A549 (cell line): ENCODE measurements at regions not wholly inside any gene's neighbourhood (a gene's known extent, or its start where the extent isn't known, plus 50 kb on each side); places are given as distances from the start of the nearest gene placed in this dataset.

ENCODE experiments used
- ATAC-seq, 2 experiments: fragments of 200-7000 bp in 1 of 2; fragments of >200 bp in 1 of 2; cut with Nextera tagmentation in 1 of 2; cut with Tn5 transposase in 1 of 2; 3 replicates each; pipeline versions ENCODE4 v1.8.0 to v1.9.1; 2018 to 2020; ENCODE audit warnings: mild to moderate bottlenecking in 1 of 2, moderate library complexity in 1 of 2
- CTCF ChIA-PET: fragments of 300-600 bp; sonication (Branson Sonifier 250); formaldehyde crosslinking; extraction: SDS; loops from one replicate; lab custom pipeline; 2021; ENCODE audit warnings: antibody characterized with exemption, inconsistent platforms; lab: Yijun Ruan, JAX
- POLR2A ChIA-PET: fragments of 350-600 bp; formaldehyde crosslinking; extraction: SDS; loops from one replicate; lab custom pipeline; 2021; ENCODE audit warnings: antibody characterized with exemption, inconsistent platforms; lab: Yijun Ruan, JAX
- DNase-seq, 2 experiments: peaks; one replicate each; pipeline versions ENCODE4 v3.0.0 to v3.0.0-alpha.2; 2011 to 2016; ENCODE audit warnings: low read depth in 1 of 2, low spot score in 1 of 2
- FAIRE-seq: peaks from 2 replicates; lab custom pipeline; 2011; peaks lifted over from hg19 to GRCh38; lab: Jason Lieb, UNC
- H3K27ac ChIP-seq, 2 experiments: fragments of >200 bp; sonication (Bioruptor Twin); formaldehyde crosslinking; 3 replicates each; pipeline ENCODE4 v1.5.1; 2016 to 2017
- H3K4me1 ChIP-seq: fragments of >200 bp; sonication (Bioruptor Twin); formaldehyde crosslinking; 3 replicates; pipeline ENCODE4 v1.6.1; 2016
- H3K4me2 ChIP-seq: fragments of >200 bp; sonication (Bioruptor Twin); formaldehyde crosslinking; 3 replicates; pipeline ENCODE4 v1.6.1; 2016
- H3K4me3 ChIP-seq: fragments of >200 bp; sonication (Bioruptor Twin); formaldehyde crosslinking; 3 replicates; pipeline ENCODE4 v1.5.1; 2016
- H3K9me3 ChIP-seq: fragments of >200 bp; sonication (Bioruptor Twin); formaldehyde crosslinking; 3 replicates; pipeline ENCODE4 v1.6.1; 2016
- CBX2 ChIP-seq: fragments of 200-600 bp; sonication (generic); IDR thresholded peaks from 2 replicates; pipeline ENCODE4 v1.6.1; 2016; ENCODE audit warnings: low read depth, mild to moderate bottlenecking, borderline replicate concordance
- CEBPB ChIP-seq, 2 experiments: fragments of >200 bp in 1 of 2; sonication (Bioruptor Twin) in 1 of 2; formaldehyde crosslinking in 1 of 2; IDR thresholded peaks; 2 replicates each; pipeline ENCODE4 v1.6.1; 2012 to 2016
- CTCF ChIP-seq: fragments of >200 bp; sonication (Bioruptor Twin); formaldehyde crosslinking; IDR thresholded peaks from 3 replicates; pipeline ENCODE4 v1.5.1; 2016
- E2F6 ChIP-seq: IDR thresholded peaks from 2 replicates; pipeline ENCODE4 v1.6.1; 2012; ENCODE audit warnings: low read depth, borderline replicate concordance
- EHMT2 ChIP-seq: fragments of 200-600 bp; sonication (generic); IDR thresholded peaks from 2 replicates; pipeline ENCODE4 v1.6.1; 2016; ENCODE audit warnings: antibody characterized with exemption, low read depth, mild to moderate bottlenecking, moderate library complexity
- EP300 ChIP-seq, 2 experiments: fragments of >200 bp; sonication (Bioruptor Twin); formaldehyde crosslinking; IDR thresholded peaks; 2 replicates in 1 of 2; 3 replicates in 1 of 2; pipeline ENCODE4 v1.6.1; 2016 to 2017
- ESRRA ChIP-seq: fragments of 150-350 bp; IDR thresholded peaks from 2 replicates; pipeline ENCODE4 v1.6.1; 2014; ENCODE audit warnings: mild to moderate bottlenecking, low read length, borderline replicate concordance
- FOSB ChIP-seq: fragments of 250-450 bp; sonication (Bioruptor Pico); IDR thresholded peaks from 2 replicates; pipeline ENCODE4 v1.5.0; 2020; ENCODE audit warnings: mild to moderate bottlenecking, moderate library complexity
- FOXS1 ChIP-seq: fragments of 250-450 bp; sonication (Bioruptor Pico); IDR thresholded peaks from 2 replicates; pipeline ENCODE4 v1.5.0; 2020; ENCODE audit warnings: mild to moderate bottlenecking, moderate library complexity
- HES2 ChIP-seq: fragments of >200 bp; sonication (Bioruptor Twin); formaldehyde crosslinking; IDR thresholded peaks from 2 replicates; pipeline ENCODE4 v1.6.1; 2016
- JUN ChIP-seq, 2 experiments: fragments of >200 bp; sonication (Bioruptor Twin); formaldehyde crosslinking; IDR thresholded peaks; 2 replicates in 1 of 2; 3 replicates in 1 of 2; pipeline ENCODE4 v1.6.1; 2016 to 2017
- KDM1A ChIP-seq: fragments of 200-600 bp; sonication (generic); IDR thresholded peaks from 2 replicates; pipeline ENCODE4 v1.6.1; 2016; ENCODE audit warnings: low read depth, mild to moderate bottlenecking
- MAFK ChIP-seq: fragments of 450-650 bp; IDR thresholded peaks from 2 replicates; pipeline ENCODE4 v1.6.1; 2014; ENCODE audit not compliant: partially characterized antibody
- MAX ChIP-seq: IDR thresholded peaks from 2 replicates; pipeline ENCODE4 v1.6.1; 2012
- MYC ChIP-seq: IDR thresholded peaks from 2 replicates; pipeline ENCODE4 v1.6.1; 2012; ENCODE audit warnings: mild to moderate bottlenecking, inconsistent platforms, low read length, improper control_type of control experiment, borderline replicate concordance
- NR3C1 ChIP-seq: fragments of >200 bp; sonication (Bioruptor Twin); formaldehyde crosslinking; IDR thresholded peaks from 3 replicates; pipeline ENCODE4 v1.6.1; 2017
- POLR2A ChIP-seq: IDR thresholded peaks from 2 replicates; pipeline ENCODE4 v1.6.1; 2012; ENCODE audit warnings: mild to moderate bottlenecking, low read length
- POLR2AphosphoS2 ChIP-seq: conservative IDR thresholded peaks from 2 replicates; pipeline ENCODE4 v1.6.1; 2012; ENCODE audit warnings: low read length, improper control_type of control experiment, inconsistent platforms
- RCOR1 ChIP-seq: fragments of 150-350 bp; IDR thresholded peaks from 2 replicates; pipeline ENCODE4 v1.6.1; 2014; ENCODE audit warnings: antibody characterized with exemption, low read length, low read depth
- RNF2 ChIP-seq: fragments of 200-600 bp; sonication (generic); IDR thresholded peaks from 2 replicates; pipeline ENCODE4 v1.6.1; 2016; ENCODE audit warnings: low read depth, mild to moderate bottlenecking, antibody characterized with exemption, moderate library complexity, borderline replicate concordance
- SMC3 ChIP-seq: fragments of >200 bp; sonication (Bioruptor Twin); formaldehyde crosslinking; IDR thresholded peaks from 3 replicates; pipeline ENCODE4 v1.6.1; 2018; ENCODE audit warnings: inconsistent platforms
- SREBF2 ChIP-seq: fragments of 450-650 bp; IDR thresholded peaks from 2 replicates; pipeline ENCODE4 v1.6.1; 2014; ENCODE audit warnings: mild to moderate bottlenecking, moderate library complexity
- ZNF302 ChIP-seq: fragments of 250-450 bp; sonication (Bioruptor Pico); IDR thresholded peaks from 2 replicates; pipeline ENCODE4 v1.9.0; 2021; ENCODE audit warnings: inconsistent platforms, mild to moderate bottlenecking, moderate library complexity
- WGBS: methylation state at CpG from one replicate; pipeline ENCODE4 v1.1.6; 2017; ENCODE audit errors: missing lambda C conversion rate; 5-methylcytosine and 5-hydroxymethylcytosine counted together

GRCh38 chr6:50318536-50318935, 268.8 kb upstream of the DEFB112 start:
- CTCF ChIA-PET = no interaction called here
- H3K4me2 ChIP-seq = no peak overlapping the region
- no peak overlapping the region for H3K27ac ChIP-seq
- DNase-seq = no peak
- H3K4me3 ChIP-seq = no peak overlapping the region
- H3K4me1 ChIP-seq = no peaks in the 10 kb centered on the region
- H3K9me3 ChIP-seq = no peaks in the 10 kb centered on the region
- no peak for FAIRE-seq
- ATAC-seq = no peak
- POLR2A ChIA-PET = no interaction called here
- no peak for TF ChIP-seq ESRRA
- TF ChIP-seq JUN (IDR thresholded peaks at IDR 0.05) = no peak
- no peak for TF ChIP-seq KDM1A
- no peak for TF ChIP-seq FOSB
- TF ChIP-seq ZNF302 = no peak
- TF ChIP-seq EHMT2 = no peak
- no peak for TF ChIP-seq HES2
- TF ChIP-seq MAX = no peak
- TF ChIP-seq POLR2A = no peak
- no peak for TF ChIP-seq CEBPB (IDR thresholded peaks at IDR 0.05)
- no peak for TF ChIP-seq SREBF2
- no peak for TF ChIP-seq E2F6
- TF ChIP-seq RNF2 = no peak
- no peak for TF ChIP-seq CBX2

GRCh38 chr6:50330347-50330746, 280.6 kb upstream of the DEFB112 start:
- no peak for DNase-seq
- Histone ChIP-seq H3K4me1 (no peaks in the 10 kb centered on the region), H3K4me2 (no peak overlapping the region), H3K27ac (no peak overlapping the region), H3K9me3 (no peaks in the 10 kb centered on the region), H3K4me3 (no peak overlapping the region)
- no peak for FAIRE-seq
- WGBS = 5% methylated on average over 2 of the region's 2 CpGs
- ATAC-seq = no peak
- TF ChIP-seq EP300 (IDR thresholded peaks at IDR 0.05) (no peak), MAFK (peak; percentile 17), FOSB (no peak), E2F6 (no peak)
- ChIA-PET POLR2A (no interaction called here), CTCF (no interaction called here)

GRCh38 chr6:50330963-50331362, 281.2 kb upstream of the DEFB112 start:
- no peak for ATAC-seq
- H3K9me3 ChIP-seq = no peaks in the 10 kb centered on the region
- DNase-seq = no peak
- WGBS = 30% methylated on average over 3 of the region's 3 CpGs
- ChIA-PET POLR2A (no interaction called here), CTCF (no interaction called here)
- H3K4me2 ChIP-seq = no peak overlapping the region
- no peak overlapping the region for H3K27ac ChIP-seq
- no peak for FAIRE-seq
- H3K4me3 ChIP-seq = no peak overlapping the region
- TF ChIP-seq FOXS1 (CRISPR knock-in tag) = no peak
- no peak for TF ChIP-seq NR3C1
- no peak for TF ChIP-seq MAFK
- no peak for TF ChIP-seq CTCF
- no peak for TF ChIP-seq RCOR1
- no peak for TF ChIP-seq MYC
- TF ChIP-seq POLR2AphosphoS2 = no peak
- no peak for TF ChIP-seq SMC3
- TF ChIP-seq, all 56 proteins: peak for 0
- no peaks in the 10 kb centered on the region for H3K4me1 ChIP-seq
